ENCODE measurements at regions not wholly inside any gene's neighbourhood (a gene's known extent, or its start where the extent isn't known, plus 50 kb on each side); places are given as distances from the start of the nearest gene placed in this dataset.

DNA sequence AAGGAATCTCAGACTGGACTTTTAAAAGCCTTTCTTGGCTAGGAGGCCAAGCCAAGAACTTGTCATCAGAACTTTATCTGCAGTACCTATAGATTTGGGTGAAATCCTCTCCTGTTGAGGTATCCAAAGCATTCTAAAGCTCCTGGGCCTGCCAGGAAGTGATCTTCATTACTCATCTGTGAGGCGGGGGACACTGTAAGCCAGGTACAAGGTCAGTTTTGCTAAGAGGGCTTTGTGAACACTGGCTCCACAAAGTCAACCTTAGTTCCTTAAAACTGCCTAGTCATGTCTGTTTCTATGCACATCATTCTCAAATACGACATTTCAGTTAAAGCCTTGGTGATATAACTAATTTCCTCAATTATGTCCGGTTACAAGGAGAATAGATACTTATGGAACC is 236.7 kb downstream of the PIK3R1 start:
- no peak for DNase-seq (ENCODE audit: low spot score)

DNA sequence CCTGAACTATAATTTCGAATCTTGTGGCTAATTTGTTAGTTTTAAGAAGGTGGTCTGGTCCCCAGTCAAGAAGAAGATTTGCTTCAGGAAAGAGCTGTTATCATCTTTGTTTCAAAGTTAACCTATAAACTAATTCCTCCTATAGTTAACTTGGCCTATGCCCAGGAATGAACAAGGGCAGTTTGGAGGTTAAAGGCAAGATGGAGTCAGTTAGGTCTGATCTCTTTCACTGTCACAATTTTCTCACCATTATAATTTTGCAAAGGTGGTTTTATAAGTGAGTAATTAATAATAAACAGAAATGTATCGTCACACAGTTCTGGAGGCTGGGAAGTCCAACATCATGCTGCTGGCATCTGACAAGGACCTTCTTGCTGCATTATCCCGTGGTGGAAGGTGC is 238.6 kb downstream of the PIK3R1 start:
- no peak for DNase-seq (ENCODE audit: low spot score)

DNA sequence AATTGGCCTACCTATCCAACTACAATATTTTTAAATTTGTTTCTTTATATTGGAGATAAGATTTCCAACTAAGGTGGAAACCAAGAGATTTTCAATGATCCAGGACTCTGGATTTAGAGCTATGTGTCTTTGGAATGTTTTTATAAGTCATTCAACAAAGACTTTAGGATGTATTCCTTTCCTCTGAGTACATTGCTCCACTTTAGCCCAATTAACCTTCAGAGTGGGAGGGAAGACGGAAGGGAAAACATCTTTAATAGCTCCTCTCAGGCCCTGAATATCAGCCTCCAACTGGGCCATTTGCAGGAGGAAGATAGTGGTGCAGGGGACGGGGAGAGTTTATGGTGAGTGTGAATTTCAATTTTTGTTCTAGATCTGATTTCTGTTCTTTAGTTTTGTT is 239.2 kb downstream of the PIK3R1 start:
- DNase-seq (ENCODE audit: low spot score): no peak

DNA sequence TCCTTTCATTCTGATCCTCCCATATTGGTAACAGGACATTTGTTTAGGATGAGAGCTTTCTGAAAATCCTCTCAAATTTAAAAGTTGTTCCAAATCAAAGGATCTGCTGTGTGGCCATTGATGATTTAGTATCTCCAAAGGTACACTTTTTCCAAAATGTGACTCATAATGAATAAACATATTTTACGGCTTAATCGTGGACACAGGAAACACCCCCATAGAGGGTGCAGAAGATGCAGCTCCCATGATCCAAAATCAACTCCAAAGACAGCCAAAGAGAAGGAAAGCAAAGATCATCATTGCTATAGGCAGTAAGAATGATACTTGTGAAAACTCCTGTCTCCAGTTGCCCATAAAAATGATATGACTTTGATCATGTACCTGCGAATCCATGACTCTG is 239.7 kb downstream of the PIK3R1 start:
- DNase-seq (ENCODE audit: low spot score): no peak

DNA sequence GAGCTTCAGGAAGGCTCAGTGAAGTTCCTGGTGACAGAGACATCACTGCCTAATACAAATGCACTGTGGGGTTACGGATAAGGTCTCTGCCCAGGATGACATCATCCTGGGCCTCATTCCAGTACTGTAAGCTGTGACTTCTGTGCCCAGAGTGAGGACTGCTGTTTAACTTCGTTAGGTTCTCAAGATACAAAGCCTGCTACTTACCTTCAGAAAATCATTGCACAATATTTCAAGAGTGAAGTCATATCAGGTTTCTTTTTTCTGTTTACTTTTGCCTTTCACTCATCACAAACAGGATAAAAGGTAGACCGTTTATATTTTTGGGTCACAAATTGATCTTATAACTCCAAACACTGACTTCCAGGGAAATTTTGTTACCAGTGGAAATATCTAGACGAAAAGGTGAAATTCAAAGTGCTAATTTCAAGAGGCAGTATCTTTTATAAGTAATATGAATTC is 241.2 kb downstream of the PIK3R1 start:
- DNase-seq (ENCODE audit: low spot score): no peak

DNA sequence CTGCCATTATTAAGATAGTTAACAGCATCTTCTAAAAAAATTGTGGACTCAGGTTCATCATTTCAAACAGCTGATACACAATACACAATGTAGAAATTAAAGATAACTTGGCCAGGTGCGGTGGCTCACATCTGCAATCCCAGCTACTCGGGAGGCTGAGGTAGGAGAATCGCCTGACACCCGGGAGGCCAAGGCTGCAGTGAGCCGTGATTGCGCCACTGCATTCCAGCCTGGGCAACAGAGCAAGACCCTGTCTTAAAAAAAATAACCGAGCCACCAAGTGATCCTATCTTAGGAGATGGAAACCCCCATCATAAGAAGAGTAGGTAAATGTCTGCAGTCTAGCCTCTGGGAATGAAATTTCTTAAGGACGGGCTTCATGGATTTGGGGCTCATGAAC is 241.7 kb downstream of the PIK3R1 start:
- DNase-seq (ENCODE audit: low spot score): no peak

DNA sequence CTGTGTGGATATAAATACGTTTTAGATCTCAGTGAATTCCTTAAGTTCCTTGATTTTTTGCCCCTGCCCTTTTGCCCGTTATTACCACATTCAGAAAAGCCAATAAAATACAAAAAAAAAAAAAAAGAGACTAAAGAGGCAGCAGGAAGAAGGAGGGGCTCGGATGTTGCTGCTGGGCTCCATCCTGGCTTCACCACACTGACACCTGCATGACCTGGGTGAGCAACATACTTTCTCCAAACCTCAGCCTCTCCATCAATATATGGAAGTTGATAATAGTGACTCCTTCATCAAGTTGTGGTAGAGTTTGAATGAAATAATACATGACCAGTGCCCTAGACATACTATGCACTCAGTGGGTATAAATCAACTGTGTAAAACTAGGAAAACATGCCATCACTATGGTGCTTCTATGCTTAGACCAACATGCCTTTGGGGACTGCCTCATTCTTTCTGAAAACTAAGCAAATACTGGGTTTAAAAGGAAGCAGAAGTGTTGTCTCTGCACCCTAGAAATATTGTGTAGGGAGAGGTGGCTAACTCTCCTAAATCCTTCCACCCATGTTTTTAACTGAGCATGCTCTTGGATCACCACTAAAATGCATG is 243.0 kb downstream of the PIK3R1 start:
- no peak for DNase-seq (ENCODE audit: low spot score)

DNA sequence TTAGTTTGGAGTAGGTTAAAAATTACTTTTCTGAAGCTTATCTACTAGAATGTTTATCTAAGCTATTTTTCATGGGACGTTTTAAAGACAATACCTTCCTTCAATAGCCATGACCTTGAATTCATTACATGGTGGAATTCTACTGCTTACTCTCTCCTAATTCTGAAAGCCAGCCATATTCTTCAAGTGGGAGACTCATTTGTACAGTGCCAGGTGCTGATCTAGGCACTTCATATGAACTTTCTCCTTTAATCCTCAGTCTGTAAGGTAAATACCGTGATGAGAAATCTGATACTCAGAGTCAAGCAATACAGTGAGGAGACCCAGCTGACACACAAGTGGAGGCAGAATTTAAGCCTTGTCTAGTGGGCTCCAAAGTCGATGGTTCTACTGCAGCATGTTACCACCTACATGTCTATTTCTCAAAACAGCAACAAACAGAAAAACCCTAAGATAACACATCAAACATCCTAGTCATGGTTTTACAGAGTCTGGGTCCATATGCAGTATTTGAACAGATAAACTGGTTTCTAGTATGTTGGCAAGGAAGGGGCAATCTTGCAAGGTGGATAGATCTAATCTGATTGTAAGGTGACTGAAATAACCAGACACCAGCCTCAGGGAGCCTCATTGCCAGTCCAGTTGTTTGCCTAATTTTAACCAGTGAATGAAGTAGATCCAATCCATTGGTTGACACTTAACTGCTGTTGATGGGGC is 243.7 kb downstream of the PIK3R1 start:
- DNase-seq (ENCODE audit: low spot score): no peak

DNA sequence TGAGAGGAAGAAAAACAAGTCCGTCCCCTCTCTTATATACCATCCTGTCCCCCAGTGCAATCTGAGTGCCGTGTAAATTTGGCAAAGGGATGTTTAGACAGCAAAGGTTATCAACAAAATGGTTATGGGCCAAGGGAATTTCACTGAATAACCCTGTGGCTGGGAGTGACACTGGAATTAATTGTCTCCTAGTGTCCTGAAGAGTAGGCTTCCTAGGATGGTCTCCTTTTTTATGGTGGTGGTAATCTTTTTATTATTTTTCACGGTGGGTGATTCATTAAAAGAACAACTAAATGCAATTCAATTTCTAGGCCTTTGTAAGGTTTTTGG is 244.2 kb downstream of the PIK3R1 start:
- peak; percentile 5 for DNase-seq (ENCODE audit: low spot score)

DNA sequence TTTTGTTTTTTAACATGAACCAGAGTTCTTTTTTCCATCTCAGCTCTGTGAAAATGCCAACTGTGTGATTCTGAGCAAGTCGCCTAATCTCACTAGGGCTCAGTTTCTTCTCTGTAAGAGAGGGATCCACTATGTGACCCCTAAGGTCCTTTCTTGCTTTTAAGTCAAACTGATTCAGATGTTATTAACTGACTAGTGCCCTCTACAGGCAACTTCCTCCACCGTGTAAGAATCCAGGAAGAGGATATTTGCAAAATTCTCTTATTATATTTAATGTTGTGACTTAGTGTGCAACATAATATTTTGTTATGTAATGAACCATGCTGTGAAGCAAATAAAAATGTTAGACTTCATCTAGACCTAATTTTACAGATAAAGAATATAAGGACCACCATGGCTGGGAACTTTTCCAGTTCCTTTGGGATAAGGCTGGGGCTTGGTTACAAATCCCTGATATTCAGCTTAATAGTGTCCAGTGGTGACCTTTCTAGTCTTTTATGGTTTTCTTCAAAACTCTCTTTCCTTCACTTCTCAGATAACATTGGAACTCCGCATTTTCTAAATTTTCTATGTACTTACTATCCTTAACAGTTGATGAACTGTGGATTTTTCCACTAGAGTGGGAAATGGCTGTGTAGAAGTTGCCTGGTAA is 244.7 kb downstream of the PIK3R1 start:
- DNase-seq (ENCODE audit: low spot score): peak; percentile 13

DNA sequence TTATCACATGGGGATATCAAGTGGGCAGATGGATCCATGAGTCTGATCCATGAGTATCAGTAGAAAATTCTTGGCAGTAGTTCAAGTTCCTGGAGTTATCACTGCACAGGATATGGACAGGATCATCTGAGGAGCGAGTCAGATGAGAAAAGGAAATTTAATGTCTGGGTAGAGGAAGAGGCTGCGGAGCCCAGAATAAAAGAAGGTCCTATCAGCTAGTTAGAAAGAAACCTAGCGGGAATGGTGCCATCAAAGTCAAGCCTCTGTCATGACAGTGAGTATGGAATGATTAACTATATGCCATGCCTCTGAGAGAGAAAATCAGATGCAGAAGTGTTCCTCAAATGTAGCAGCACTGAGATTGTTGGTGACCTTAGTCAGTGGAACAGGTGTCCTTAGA is 248.1 kb downstream of the PIK3R1 start:
- DNase-seq (ENCODE audit: low spot score): no peak

DNA sequence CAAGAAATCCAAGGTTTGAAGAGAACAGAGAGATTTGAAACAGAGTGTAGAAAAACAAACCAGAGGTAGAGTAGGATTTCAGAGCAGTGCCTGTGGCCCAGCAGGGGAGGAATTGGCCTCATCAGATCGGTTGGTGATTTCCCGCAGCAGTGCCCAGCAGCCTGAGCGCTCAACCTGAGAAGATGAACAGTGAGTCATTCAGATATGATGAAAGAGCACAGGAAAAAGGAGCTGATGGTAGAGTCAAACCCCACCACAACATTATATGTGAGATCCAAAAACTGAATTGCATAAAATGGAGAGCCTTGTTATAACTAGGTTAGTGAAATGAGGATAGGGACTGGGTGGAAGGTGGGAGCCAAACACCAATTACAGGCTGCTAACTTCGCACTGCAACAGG is 248.9 kb downstream of the PIK3R1 start:
- DNase-seq (ENCODE audit: low spot score): no peak

DNA sequence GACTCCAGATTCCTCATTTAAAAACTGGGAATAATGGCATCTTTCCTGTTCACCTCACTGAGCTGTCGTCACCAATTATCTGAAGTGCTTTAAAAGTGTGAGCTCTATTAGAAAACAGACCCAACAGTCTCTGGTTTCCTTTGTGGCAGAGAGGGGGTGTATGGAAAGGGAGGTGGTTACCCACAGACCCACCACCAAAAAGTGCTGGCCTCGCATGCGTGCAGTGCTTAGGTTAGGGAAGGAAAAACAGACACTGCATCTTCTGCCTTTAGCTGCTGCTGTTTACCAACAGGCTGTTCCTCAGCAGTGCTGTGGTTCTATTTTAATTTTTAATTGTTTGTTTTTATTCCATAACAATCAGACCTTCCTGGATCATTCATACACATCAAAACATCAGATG is 249.6 kb downstream of the PIK3R1 start:
- DNase-seq (ENCODE audit: low spot score): no peak

DNA sequence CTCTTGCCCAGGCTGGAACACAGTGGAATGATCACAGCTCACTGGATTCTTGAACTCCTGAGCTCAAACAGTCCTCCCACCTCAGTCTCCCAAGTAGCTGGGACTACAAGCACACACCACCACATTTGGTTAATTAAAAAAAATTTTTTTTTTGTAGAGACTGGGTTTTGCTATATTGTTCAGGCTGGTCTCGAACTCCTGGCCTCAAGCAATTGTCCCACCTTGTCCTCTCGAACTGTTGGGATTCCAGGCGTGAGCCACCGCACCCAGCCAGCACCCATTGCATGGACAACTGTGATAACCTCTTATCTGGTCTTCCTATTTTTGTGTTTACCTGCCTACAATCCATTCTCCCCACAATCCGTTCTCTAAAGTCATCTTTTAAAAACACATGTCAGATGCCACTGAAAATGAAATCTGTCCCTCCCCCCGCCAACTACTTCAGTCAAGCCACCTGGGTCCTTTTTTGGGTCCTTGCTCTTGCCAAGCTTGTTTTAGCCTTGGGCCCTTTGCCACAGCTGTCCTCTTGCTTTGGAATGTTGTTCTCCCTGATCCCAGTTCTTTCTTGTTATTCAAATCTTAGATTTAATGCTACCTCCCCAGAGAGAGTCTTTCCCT is 250.5 kb downstream of the PIK3R1 start:
- DNase-seq (ENCODE audit: low spot score): no peak

DNA sequence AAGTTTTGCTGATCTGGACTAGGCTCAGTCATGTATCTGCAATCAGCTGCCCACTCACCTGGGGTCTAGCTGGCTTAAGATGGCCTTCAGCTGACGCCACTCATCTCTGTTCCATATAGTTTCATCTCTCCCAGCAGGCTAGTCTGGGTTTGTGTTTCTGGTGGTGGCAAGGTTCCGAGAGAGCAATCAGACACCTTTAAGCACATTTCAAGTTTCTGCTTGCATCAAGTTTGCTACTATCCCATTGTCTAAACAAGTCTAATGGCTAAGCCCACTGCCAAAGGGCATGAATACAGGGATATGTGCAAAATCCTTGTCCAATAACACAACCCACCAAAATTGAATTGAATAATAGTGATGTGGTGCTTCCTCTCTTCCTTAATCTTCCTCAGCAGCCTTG is 251.7 kb downstream of the PIK3R1 start:
- no peak for DNase-seq (ENCODE audit: low spot score)

DNA sequence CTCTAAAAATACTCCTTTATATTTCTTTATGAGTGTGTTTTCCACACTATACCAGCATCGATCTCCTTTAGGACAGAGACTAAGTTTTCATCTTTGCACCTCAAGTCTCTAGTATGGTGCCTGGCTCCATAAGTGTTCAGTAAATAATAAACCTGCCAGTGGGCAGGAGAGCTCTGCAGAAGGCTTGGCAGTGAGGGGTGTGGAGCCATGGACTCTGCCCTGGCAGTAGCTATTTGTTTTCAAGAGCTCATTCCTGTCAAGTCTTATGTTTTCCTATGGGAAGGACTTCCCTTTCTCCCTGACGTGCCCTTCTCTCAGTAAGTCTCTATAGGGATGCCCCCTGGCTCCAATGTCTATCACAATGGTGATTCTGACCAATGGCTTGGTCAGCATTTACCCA is 252.2 kb downstream of the PIK3R1 start:
- DNase-seq (ENCODE audit: low spot score): no peak

DNA sequence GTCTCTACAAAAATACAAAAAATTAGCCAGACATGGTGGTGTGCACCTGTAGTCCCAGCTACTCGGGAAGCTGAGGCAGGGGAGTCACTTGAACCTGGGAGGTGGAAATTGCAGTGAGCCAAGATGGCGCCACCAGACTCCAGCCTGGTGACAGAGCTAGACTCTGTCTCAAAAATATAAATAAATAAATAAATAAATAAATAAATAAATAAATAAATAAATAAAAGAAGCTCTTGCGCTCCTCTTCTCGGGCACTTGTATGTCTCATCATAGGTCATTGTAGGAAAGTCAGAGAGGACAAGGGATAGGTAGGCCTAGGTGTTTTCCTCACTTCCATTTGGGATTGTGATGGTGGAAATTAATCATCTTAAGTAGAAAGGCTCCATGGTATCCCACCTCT is 252.8 kb downstream of the PIK3R1 start:
- DNase-seq (ENCODE audit: low spot score): no peak

DNA sequence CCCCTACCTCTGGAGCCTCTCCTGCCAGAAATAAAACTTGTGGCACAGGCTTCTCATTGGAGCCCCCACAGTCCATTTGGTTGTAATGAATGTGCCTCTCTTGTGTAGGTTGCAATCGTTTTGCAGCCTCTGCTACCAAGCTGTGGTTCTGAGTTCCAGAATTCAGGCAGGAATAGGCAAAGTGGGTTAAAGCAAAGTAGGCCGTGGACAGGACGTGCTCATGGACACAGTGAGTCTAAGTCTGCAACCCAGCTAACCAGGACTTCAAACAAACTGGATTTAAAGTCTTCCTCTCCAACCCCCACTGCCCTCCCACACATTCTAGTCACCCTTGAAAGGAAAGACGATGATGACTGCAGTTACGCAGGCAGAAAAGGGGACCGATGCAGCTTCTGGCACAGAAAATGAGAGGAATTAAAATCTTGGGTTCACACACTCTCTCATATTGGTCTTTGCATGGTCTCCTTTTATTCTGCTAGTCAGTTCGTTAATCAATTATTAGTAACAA is 260.0 kb downstream of the PIK3R1 start:
- DNase-seq (ENCODE audit: low spot score): no peak

DNA sequence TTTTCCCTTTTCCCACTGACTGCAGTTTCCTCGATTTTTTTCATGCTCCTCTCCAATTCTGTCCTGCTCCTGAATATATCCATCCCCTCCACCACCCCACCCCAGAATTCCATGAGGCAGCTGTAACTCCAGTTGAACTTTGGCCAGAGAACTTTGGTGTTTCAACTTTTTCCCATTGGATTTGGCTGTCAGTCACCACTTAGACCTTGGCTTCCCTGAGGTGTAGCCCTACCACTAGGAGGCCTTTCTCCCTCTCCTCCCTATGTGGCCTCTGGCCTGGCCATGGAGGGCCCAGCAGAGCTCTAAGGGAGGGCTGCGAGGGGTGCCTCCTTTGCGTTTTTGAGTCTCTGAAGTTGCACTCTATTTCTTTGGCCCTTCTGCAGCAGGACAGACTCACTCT is 261.3 kb downstream of the PIK3R1 start:
- peak; percentile 55 for DNase-seq (ENCODE audit: low spot score)

DNA sequence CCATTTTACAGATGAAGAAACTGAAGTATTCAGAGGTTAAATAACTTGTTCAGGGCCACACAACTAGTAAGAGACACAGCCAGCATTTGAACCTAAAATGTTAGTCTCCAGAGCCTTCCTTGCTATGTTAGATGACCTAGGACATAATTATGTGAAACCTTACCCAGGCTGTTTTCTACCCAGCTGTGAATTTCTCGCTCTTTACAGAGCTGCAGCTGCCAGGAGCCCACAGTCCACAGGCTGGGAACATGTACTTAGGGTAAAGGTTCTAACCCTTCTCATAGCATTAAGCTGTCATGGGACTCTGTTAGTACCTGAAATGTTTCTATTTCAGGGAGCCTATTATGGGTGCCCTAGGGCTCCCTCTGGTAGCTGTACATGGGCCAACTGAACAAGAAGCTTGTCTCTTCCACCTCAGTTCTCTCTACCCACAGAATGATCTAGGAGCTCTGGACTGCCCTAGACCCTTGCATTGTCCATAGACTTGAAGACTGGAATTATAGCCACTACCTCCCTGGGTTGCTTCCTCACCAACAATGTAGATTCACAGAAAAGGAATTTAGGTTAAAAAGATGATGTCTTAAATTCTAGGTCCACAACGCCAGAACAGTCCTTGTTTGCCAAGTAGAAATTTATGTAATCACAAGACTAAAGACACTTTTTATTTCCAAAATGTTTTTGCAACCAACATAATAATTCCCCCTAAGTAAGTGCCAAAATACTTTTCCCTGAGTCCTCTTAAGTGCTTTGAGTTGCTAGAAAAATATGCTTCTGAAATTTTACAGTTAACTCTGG is 262.9 kb downstream of the PIK3R1 start:
- DNase-seq (ENCODE audit: low spot score): no peak

DNA sequence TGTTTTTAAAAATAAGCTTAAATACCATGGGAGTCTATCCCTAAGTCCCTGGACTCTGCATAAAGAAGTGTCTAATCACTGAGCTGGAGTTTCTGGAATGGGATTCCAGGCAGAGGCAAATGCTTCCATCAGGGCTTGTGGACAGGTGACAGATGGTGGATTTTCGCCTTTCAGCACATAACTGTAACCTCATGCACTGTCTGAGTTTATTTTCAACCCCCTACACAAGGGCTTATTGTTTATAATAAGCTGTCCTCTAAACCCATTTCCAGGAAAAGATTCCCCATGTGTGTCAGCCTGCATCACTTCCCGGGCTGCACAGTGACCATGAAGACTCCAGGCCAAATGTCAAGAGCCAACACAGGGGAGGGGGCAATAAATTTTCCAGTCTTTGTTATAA is 264.0 kb downstream of the PIK3R1 start:
- DNase-seq (ENCODE audit: low spot score): no peak

DNA sequence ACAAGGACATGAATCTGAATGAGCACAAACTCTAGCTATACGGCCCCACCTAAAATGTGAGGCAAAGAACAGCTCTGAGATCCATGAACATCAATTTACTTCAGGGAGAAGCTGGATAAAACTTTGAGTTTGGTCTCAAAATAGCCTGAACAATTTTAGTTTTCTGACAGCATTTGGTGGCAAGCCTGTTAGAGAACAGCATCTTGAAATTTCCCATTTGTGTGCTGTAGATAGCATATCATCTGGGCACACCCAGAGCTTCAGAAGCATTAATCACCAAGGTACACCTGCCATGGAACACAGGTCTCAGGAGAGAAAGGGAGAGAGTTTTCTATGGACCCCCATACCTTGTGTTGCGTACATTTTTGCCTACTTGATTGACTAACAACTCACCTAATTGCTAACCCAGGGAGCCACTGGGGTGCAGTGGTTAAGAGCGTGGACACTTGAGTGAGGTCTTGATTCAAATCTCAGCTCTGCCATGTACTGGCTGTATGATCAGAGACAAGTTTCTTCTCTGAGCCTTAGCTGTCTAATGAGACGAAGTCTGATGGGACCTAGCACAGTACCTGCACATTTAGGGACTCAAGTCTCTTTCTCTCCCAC is 264.9 kb downstream of the PIK3R1 start:
- DNase-seq (ENCODE audit: low spot score): no peak

All from HuH-7 (cell line).